ENCODE measurements at regions not wholly inside any gene's neighbourhood (a gene's known extent, or its start where the extent isn't known, plus 50 kb on each side); places are given as distances from the start of the nearest gene placed in this dataset.
"Not testable (repeated sequence)": the region's sequence is repeated elsewhere in the genome, so short reads cannot be mapped to it uniquely, and the experiment has no call there.

DNA sequence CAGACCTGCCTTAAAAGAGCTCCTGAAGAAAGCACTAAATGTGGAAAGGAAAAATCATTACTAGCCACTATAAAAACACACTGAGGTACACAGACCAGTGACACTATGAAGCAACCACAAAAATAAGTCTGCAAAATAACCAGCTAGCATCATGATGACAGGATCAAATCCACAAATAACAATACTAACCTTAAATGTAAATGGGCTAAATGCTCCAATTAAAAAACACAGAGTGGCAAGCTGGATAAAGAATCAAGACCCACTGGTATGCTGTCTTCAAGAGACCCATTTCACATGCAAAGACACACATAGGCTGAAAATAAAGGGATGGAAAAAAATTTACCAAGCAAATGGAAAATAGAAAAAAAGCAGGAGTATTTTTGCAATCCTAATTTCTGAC is 114.5 kb downstream of the MTHFS start:
- DNase-seq (ENCODE audit: low spot score); intact Hi-C loops (cut with DNase I): not testable (repeated sequence)
